OCI-LY3 (cell line): ENCODE measurements at regions not wholly inside any gene's neighbourhood (a gene's known extent, or its start where the extent isn't known, plus 50 kb on each side); places are given as distances from the start of the nearest gene placed in this dataset.

Source experiments
- EZH2phosphoT487 ChIP-seq: fragments of 200-600 bp; shearing (Covaris generic); IDR thresholded peaks from 2 replicates; pipeline ENCODE4 v1.6.1; 2018; ENCODE audit warnings: antibody characterized with exemption, mixed run types, low read depth
- TF ChIP-seq, protein P1 (sequence below): fragments of 200-600, 300-600 bp; sonication (generic); IDR thresholded peaks from 2 replicates; pipeline ENCODE4 v1.5.1; 2014; ENCODE audit warnings: antibody characterized with exemption, low read length, low read depth

DNA sequence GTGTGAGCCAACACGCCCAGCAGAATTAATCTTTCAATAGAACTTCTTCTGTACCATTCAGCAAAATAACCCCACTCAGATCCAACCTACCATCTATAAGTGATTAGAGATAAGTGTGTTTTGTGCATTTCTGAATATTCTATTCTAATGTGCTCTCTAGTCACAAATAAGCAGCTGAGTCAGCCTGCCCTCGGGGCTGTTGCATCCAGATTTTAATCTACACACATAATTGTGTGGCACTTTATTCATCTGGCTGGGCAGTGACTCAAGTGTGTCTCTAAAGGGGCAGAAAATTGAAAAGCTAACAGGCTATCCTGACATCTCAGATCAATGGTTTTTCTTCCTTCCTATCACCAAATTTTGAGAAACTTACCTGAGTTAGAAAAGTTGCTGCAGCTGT, 60.3 kb downstream of the PRR15 start:
- TF ChIP-seq, protein P1, sequence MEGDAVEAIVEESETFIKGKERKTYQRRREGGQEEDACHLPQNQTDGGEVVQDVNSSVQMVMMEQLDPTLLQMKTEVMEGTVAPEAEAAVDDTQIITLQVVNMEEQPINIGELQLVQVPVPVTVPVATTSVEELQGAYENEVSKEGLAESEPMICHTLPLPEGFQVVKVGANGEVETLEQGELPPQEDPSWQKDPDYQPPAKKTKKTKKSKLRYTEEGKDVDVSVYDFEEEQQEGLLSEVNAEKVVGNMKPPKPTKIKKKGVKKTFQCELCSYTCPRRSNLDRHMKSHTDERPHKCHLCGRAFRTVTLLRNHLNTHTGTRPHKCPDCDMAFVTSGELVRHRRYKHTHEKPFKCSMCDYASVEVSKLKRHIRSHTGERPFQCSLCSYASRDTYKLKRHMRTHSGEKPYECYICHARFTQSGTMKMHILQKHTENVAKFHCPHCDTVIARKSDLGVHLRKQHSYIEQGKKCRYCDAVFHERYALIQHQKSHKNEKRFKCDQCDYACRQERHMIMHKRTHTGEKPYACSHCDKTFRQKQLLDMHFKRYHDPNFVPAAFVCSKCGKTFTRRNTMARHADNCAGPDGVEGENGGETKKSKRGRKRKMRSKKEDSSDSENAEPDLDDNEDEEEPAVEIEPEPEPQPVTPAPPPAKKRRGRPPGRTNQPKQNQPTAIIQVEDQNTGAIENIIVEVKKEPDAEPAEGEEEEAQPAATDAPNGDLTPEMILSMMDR = no peak
- no peak for TF ChIP-seq EZH2phosphoT487
